SK-N-SH (cell line): ENCODE measurements at regions not wholly inside any gene's neighbourhood (a gene's known extent, or its start where the extent isn't known, plus 50 kb on each side); places are given as distances from the start of the nearest gene placed in this dataset.

Experiments
- CTCF ChIA-PET: fragments of 300-600, 350-600 bp; formaldehyde crosslinking; extraction: SDS; loops from one replicate; lab custom pipeline; 2021; lab: Yijun Ruan, JAX
- POLR2A ChIA-PET: fragments of 350-600 bp; sonication (Branson Sonifier 250); formaldehyde crosslinking; extraction: SDS; loops from one replicate; lab custom pipeline; 2020; ENCODE audit warnings: antibody characterized with exemption, inconsistent platforms; lab: Yijun Ruan, JAX
- DNase-seq: peaks from one replicate; pipeline ENCODE4 v3.0.0; 2012
- H2AFZ ChIP-seq: fragments of 200-600 bp; sonication (generic); 2 replicates; pipeline ENCODE4 v1.8.1; 2016; ENCODE audit warnings: antibody characterized with exemption, mild to moderate bottlenecking, low read depth
- H3F3A ChIP-seq: fragments of 200-600 bp; sonication (generic); replicated peaks from 2 replicates; pipeline ENCODE3; 2016; ENCODE audit warnings: antibody characterized with exemption, mild to moderate bottlenecking; ENCODE audit not compliant: insufficient read depth
- H3K27ac ChIP-seq, 2 experiments: fragments of 200-500 bp in 1 of 2; fragments of 200-600 bp in 1 of 2; sonication (Bioruptor generic) in 1 of 2; sonication (generic), shearing (Covaris generic) in 1 of 2; 2 replicates each; pipeline versions ENCODE4 v1.5.1 to v1.6.1; 2014 to 2016; ENCODE audit warnings: low read depth in 2 of 2, inconsistent platforms in 1 of 2, low read length in 1 of 2, mild to moderate bottlenecking in 1 of 2, mixed read lengths in 1 of 2
- H3K27me3 ChIP-seq: fragments of 200-600 bp; sonication (generic), shearing (Covaris generic); 2 replicates; pipeline ENCODE4 v1.6.1; 2016; ENCODE audit warnings: mixed run types; ENCODE audit not compliant: insufficient read depth
- H3K36me3 ChIP-seq, 2 experiments: fragments of 200-500 bp in 1 of 2; fragments of 200-600 bp in 1 of 2; sonication (Bioruptor generic) in 1 of 2; sonication (generic) in 1 of 2; replicated peaks in 1 of 2; 2 replicates each; pipeline versions ENCODE3 to v1.5.1; 2014 to 2016; ENCODE audit warnings: low read length in 1 of 2, mild to moderate bottlenecking in 1 of 2; ENCODE audit not compliant: insufficient read depth in 2 of 2, control insufficient read depth in 1 of 2
- H3K4me1 ChIP-seq, 2 experiments: fragments of 200-500 bp in 1 of 2; fragments of 200-600 bp in 1 of 2; sonication (Bioruptor generic) in 1 of 2; sonication (generic), shearing (Covaris generic) in 1 of 2; 2 replicates each; pipeline versions ENCODE4 v1.5.1 to v1.6.1; 2014 to 2016; ENCODE audit warnings: low read depth in 1 of 2, low read length in 1 of 2, mixed run types in 1 of 2; ENCODE audit not compliant: insufficient read depth in 2 of 2, control insufficient read depth in 1 of 2
- H3K4me2 ChIP-seq: fragments of 200-600 bp; sonication (generic), shearing (Covaris generic); 2 replicates; pipeline ENCODE4 v1.6.1; 2017; ENCODE audit warnings: mixed run types
- H3K4me3 ChIP-seq, 2 experiments: fragments of 200-500 bp in 1 of 2; fragments of 200-600 bp in 1 of 2; sonication (Bioruptor generic) in 1 of 2; sonication (generic), shearing (Covaris generic) in 1 of 2; 2 replicates each; pipeline versions ENCODE4 v1.5.1 to v1.8.1; 2014 to 2016; ENCODE audit warnings: low read depth in 2 of 2, inconsistent platforms in 1 of 2, low read length in 1 of 2, mild to moderate bottlenecking in 1 of 2, mixed read lengths in 1 of 2, moderate library complexity in 1 of 2
- H3K79me2 ChIP-seq: fragments of 200-600 bp; sonication (generic); 2 replicates; pipeline ENCODE4 v1.8.1; 2017; ENCODE audit warnings: mild to moderate bottlenecking; ENCODE audit not compliant: insufficient read depth
- H3K9ac ChIP-seq: fragments of 200-600 bp; sonication (generic); 2 replicates; pipeline ENCODE4 v1.6.1; 2017; ENCODE audit warnings: mixed run types
- H3K9me2 ChIP-seq: fragments of 200-600 bp; sonication (generic); 2 replicates; pipeline ENCODE4 v1.6.1; 2017; ENCODE audit warnings: mixed run types
- H3K9me3 ChIP-seq: fragments of 200-600 bp; sonication (generic); 2 replicates; pipeline ENCODE4 v1.6.1; 2017; ENCODE audit warnings: mixed run types, mild to moderate bottlenecking, moderate library complexity
- H4K20me1 ChIP-seq: fragments of 200-600 bp; sonication (generic); 2 replicates; pipeline ENCODE4 v1.6.1; 2017; ENCODE audit warnings: mild to moderate bottlenecking, mixed run types; ENCODE audit not compliant: insufficient read depth
- ELF1 ChIP-seq: IDR thresholded peaks from 2 replicates; pipeline ENCODE4 v1.4.0; 2012
- EZH2phosphoT487 ChIP-seq: fragments of 200-600 bp; sonication (generic); IDR thresholded peaks from 2 replicates; pipeline ENCODE4 v1.6.1; 2017; ENCODE audit warnings: low read depth, mixed run types, mild to moderate bottlenecking, antibody characterized with exemption, moderate library complexity, borderline replicate concordance
- FOSL2 ChIP-seq: IDR thresholded peaks from 2 replicates; pipeline ENCODE4 v1.4.0; 2012; ENCODE audit warnings: low read depth, mild to moderate bottlenecking, moderate library complexity, borderline replicate concordance
- GABPA ChIP-seq: IDR thresholded peaks from 2 replicates; pipeline ENCODE4 v1.4.0; 2012; ENCODE audit warnings: low read depth, mild to moderate bottlenecking
- JUND ChIP-seq: IDR thresholded peaks from 2 replicates; pipeline ENCODE4 v1.4.0; 2012
- MAX ChIP-seq: IDR thresholded peaks from 2 replicates; pipeline ENCODE4 v1.4.0; 2012; ENCODE audit warnings: low read depth
- MEF2A ChIP-seq: IDR thresholded peaks from 2 replicates; pipeline ENCODE4 v1.4.0; 2012; ENCODE audit warnings: low read depth, borderline replicate concordance
- MXI1 ChIP-seq: IDR thresholded peaks from 2 replicates; pipeline ENCODE4 v1.6.1; 2012; ENCODE audit warnings: mild to moderate bottlenecking, low read depth, low read length, improper control_type of control experiment
- POLR2AphosphoS5 ChIP-seq: IDR thresholded peaks from 2 replicates; pipeline ENCODE4 v1.6.1; 2012; ENCODE audit warnings: low read depth, low read length
- RAD21 ChIP-seq: IDR thresholded peaks from 2 replicates; pipeline ENCODE4 v1.6.1; 2012; ENCODE audit warnings: mild to moderate bottlenecking, low read length
- RFX5 ChIP-seq: IDR thresholded peaks from 2 replicates; pipeline ENCODE4 v1.6.1; 2012; ENCODE audit warnings: mild to moderate bottlenecking, improper control_type of control experiment, low read length
- SIN3A ChIP-seq: IDR thresholded peaks from 2 replicates; pipeline ENCODE4 v1.6.1; 2012; ENCODE audit warnings: low read depth, mild to moderate bottlenecking, low read length, moderate library complexity, borderline replicate concordance
- SMC3 ChIP-seq: IDR thresholded peaks from 2 replicates; pipeline ENCODE4 v1.6.1; 2012; ENCODE audit warnings: low read depth, low read length, improper control_type of control experiment
- TCF12 ChIP-seq: IDR thresholded peaks from 2 replicates; pipeline ENCODE4 v1.4.0; 2012
- TEAD4 ChIP-seq: IDR thresholded peaks from 2 replicates; pipeline ENCODE4 v1.4.0; 2012; ENCODE audit warnings: mild to moderate bottlenecking, borderline replicate concordance; ENCODE audit not compliant: insufficient read depth
- YY1 ChIP-seq: IDR thresholded peaks from 2 replicates; pipeline ENCODE4 v1.4.0; 2012; ENCODE audit warnings: low read depth, mild to moderate bottlenecking
- ZBTB33 ChIP-seq: IDR thresholded peaks from 2 replicates; pipeline ENCODE4 v1.4.0; 2012; ENCODE audit warnings: low read depth, borderline replicate concordance
- WGBS: methylation state at CpG from one replicate; pipeline ENCODE4 v1.1.6; 2017; ENCODE audit warnings: low lambda C conversion rate; 5-methylcytosine and 5-hydroxymethylcytosine counted together
- TF ChIP-seq, protein P1 (sequence below): fragments of 150-350 bp; IDR thresholded peaks from 2 replicates; pipeline ENCODE4 v1.6.1; 2017; ENCODE audit warnings: antibody characterized with exemption, low read length, low read depth, borderline replicate concordance
- TF ChIP-seq, protein P2 (sequence below): fragments of 200-600 bp; sonication (generic); IDR thresholded peaks from 2 replicates; pipeline ENCODE4 v1.6.1; 2017; ENCODE audit warnings: antibody characterized with exemption, mild to moderate bottlenecking, moderate library complexity

- Histone ChIP-seq H3K27me3 (no peaks in the 10 kb centered on the region), H3K9me3 (no peaks in the 10 kb centered on the region), H3K27ac (no peak overlapping the region), H3K36me3 (no peaks in the 10 kb centered on the region), H3K79me2 (no peaks in the 10 kb centered on the region)
- TF ChIP-seq MXI1 (no peak), TEAD4 (no peak), GABPA (no peak), POLR2AphosphoS5 (no peak), JUND (no peak), YY1 (no peak), SMC3 (no peak), MEF2A (no peak), ZBTB33 (no peak), SIN3A (no peak)
- TF ChIP-seq, protein P1, sequence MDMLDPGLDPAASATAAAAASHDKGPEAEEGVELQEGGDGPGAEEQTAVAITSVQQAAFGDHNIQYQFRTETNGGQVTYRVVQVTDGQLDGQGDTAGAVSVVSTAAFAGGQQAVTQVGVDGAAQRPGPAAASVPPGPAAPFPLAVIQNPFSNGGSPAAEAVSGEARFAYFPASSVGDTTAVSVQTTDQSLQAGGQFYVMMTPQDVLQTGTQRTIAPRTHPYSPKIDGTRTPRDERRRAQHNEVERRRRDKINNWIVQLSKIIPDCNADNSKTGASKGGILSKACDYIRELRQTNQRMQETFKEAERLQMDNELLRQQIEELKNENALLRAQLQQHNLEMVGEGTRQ = no peak
- TF ChIP-seq, all 33 proteins: peak for 0
- 90% methylated on average over 5 of the region's 5 CpGs for WGBS
- Histone ChIP-seq H3K4me1 (peaks cover 4 to 10% of the 10 kb centered on the region in 2 experiments; a peak in 3 of 4 replicates), H3K9me2 (no peaks in the 10 kb centered on the region), H3K4me3 (no peak overlapping the region), H3K4me2 (no peak overlapping the region), H3K9ac (no peak overlapping the region), H2AFZ (no peak overlapping the region), H3F3A (no peaks in the 10 kb centered on the region), H4K20me1 (no peaks in the 10 kb centered on the region)
- DNase-seq = no peak
- ChIA-PET POLR2A (no interaction called here), CTCF (no interaction called here)
These were observed 53.3 kb upstream of the NRP1 start for GRCh38 chr10:33387720-33388119.

DNA sequence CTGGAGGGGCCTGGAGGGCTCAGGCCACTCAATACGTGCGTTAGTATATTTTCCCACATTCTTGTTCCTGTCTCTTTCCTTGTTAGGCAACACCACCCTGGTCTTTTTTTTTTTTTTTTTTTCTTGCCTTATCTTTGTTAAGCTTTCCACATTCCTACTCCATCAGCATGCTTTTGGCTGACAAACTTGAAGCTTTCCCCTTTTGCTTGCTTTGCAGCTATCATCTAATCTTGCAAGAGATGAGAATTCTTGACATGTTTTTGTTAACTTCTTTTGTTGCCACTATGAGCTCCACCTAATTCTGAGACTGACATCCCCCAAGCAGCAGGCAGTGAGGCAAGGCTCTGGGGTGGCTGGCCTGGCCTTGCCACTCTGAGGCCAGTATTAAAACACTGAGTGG, 52.5 kb upstream of the NRP1 start:
- Histone ChIP-seq H3K79me2 (no peaks in the 10 kb centered on the region), H3K4me2 (no peak overlapping the region), H3F3A (no peaks in the 10 kb centered on the region), H3K9me3 (no peaks in the 10 kb centered on the region), H3K36me3 (no peaks in the 10 kb centered on the region), H3K4me3 (no peak overlapping the region), H3K27ac (no peak overlapping the region), H3K27me3 (no peaks in the 10 kb centered on the region), H2AFZ (no peak overlapping the region), H3K9ac (no peak overlapping the region), H3K4me1 (peaks cover 10 to 12% of the 10 kb centered on the region in 2 experiments; a peak in 3 of 4 replicates), H4K20me1 (no peaks in the 10 kb centered on the region), H3K9me2 (no peaks in the 10 kb centered on the region)
- TF ChIP-seq ELF1 = no peak
- no peak for TF ChIP-seq MXI1
- TF ChIP-seq EZH2phosphoT487 = no peak
- no peak for TF ChIP-seq MAX
- TF ChIP-seq RFX5 = no peak
- TF ChIP-seq POLR2AphosphoS5 = no peak
- TF ChIP-seq, protein P2, sequence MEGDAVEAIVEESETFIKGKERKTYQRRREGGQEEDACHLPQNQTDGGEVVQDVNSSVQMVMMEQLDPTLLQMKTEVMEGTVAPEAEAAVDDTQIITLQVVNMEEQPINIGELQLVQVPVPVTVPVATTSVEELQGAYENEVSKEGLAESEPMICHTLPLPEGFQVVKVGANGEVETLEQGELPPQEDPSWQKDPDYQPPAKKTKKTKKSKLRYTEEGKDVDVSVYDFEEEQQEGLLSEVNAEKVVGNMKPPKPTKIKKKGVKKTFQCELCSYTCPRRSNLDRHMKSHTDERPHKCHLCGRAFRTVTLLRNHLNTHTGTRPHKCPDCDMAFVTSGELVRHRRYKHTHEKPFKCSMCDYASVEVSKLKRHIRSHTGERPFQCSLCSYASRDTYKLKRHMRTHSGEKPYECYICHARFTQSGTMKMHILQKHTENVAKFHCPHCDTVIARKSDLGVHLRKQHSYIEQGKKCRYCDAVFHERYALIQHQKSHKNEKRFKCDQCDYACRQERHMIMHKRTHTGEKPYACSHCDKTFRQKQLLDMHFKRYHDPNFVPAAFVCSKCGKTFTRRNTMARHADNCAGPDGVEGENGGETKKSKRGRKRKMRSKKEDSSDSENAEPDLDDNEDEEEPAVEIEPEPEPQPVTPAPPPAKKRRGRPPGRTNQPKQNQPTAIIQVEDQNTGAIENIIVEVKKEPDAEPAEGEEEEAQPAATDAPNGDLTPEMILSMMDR = no peak
- TF ChIP-seq YY1 = no peak
- no peak for TF ChIP-seq GABPA
- TF ChIP-seq, protein P1 = no peak
- TF ChIP-seq RAD21 = no peak
- no peak for TF ChIP-seq TCF12
- TF ChIP-seq FOSL2 = no peak
- ChIA-PET POLR2A (no interaction called here), CTCF (no interaction called here)
- no peak for DNase-seq
- 91% methylated on average over 2 of the region's 2 CpGs for WGBS
